Activated CD8-positive, alpha-beta memory T cell treated with anti-CD3 and anti-CD28 coated beads for 36 hours (primary cell): ENCODE measurements at regions not wholly inside any gene's neighbourhood (a gene's known extent, or its start where the extent isn't known, plus 50 kb on each side); places are given as distances from the start of the nearest gene placed in this dataset.

Experiments used
- CTCF ChIA-PET: fragments of 350-600 bp; sonication (Branson Sonifier 250); formaldehyde crosslinking; loops from one replicate; lab custom pipeline; 2021; ENCODE audit warnings: antibody characterized with exemption; lab: Charles Lee
- POLR2A ChIA-PET: fragments of 350-600 bp; sonication (Branson Sonifier 250); formaldehyde crosslinking; loops from one replicate; lab custom pipeline; 2021; ENCODE audit warnings: antibody characterized with exemption; lab: Charles Lee

GRCh38 chr15:81516461-81516860, 142.4 kb upstream of the TMC3 start:
- ChIA-PET CTCF (no interaction called here), POLR2A (no interaction called here)

GRCh38 chr15:81516012-81516411, 142.0 kb upstream of the TMC3 start:
- ChIA-PET CTCF (no interaction called here), POLR2A (no interaction called here)

GRCh38 chr15:81514725-81515124, 140.7 kb upstream of the TMC3 start:
- CTCF ChIA-PET: no interaction called here
- POLR2A ChIA-PET: no interaction called here

- POLR2A ChIA-PET: no interaction called here
- CTCF ChIA-PET: no interaction called here
These were observed 137.1 kb upstream of the TMC3 start for GRCh38 chr15:81511138-81511537.

- POLR2A ChIA-PET: no interaction called here
- CTCF ChIA-PET: no interaction called here
These were observed 133.8 kb upstream of the TMC3 start for GRCh38 chr15:81507831-81508230.

- ChIA-PET POLR2A (no interaction called here), CTCF (no interaction called here)
These were observed 132.9 kb upstream of the TMC3 start for GRCh38 chr15:81506936-81507335.

- ChIA-PET CTCF (interaction anchor here (0.7 kb wide), 1 partner anchor 10 kb away, joined by 4 read pairs; no protein-coding TSS in a partner anchor), POLR2A (no interaction called here)
These were observed 132.1 kb upstream of the TMC3 start for GRCh38 chr15:81506071-81506470.

- CTCF ChIA-PET: no interaction called here
- POLR2A ChIA-PET: no interaction called here
These were observed 130.3 kb upstream of the TMC3 start for GRCh38 chr15:81504170-81504905.

- ChIA-PET POLR2A (no interaction called here), CTCF (no interaction called here)
These were observed 128.4 kb upstream of the TMC3 start for GRCh38 chr15:81502439-81502838.

GRCh38 chr15:81500081-81500480, 126.1 kb upstream of the TMC3 start:
- CTCF ChIA-PET: no interaction called here
- POLR2A ChIA-PET: no interaction called here

GRCh38 chr15:81498294-81498693, 124.3 kb upstream of the TMC3 start:
- CTCF ChIA-PET: no interaction called here

GRCh38 chr15:81497238-81497637, 123.2 kb upstream of the TMC3 start:
- ChIA-PET CTCF (no interaction called here), POLR2A (no interaction called here)

More at GRCh38 chr15:81498294-81498693, 124.3 kb upstream of the TMC3 start:
- POLR2A ChIA-PET: no interaction called here

- POLR2A ChIA-PET: no interaction called here
- CTCF ChIA-PET: interaction anchor here (0.6 kb wide), 1 partner anchor 10 kb away, joined by 4 read pairs; no protein-coding TSS in a partner anchor
These were observed 121.9 kb upstream of the TMC3 start for GRCh38 chr15:81495780-81496467.

- CTCF ChIA-PET: no interaction called here
- POLR2A ChIA-PET: no interaction called here
These were observed 119.1 kb upstream of the TMC3 start for GRCh38 chr15:81492969-81493645.

- POLR2A ChIA-PET: no interaction called here
- CTCF ChIA-PET: no interaction called here
These were observed 118.4 kb upstream of the TMC3 start for GRCh38 chr15:81492331-81492968.

GRCh38 chr15:81491414-81492096, 117.5 kb upstream of the TMC3 start:
- CTCF ChIA-PET: no interaction called here
- POLR2A ChIA-PET: no interaction called here

- CTCF ChIA-PET: no interaction called here
- POLR2A ChIA-PET: no interaction called here
These were observed 111.8 kb upstream of the TMC3 start for GRCh38 chr15:81485806-81486205.

GRCh38 chr15:81484086-81484955, 110.3 kb upstream of the TMC3 start:
- POLR2A ChIA-PET: no interaction called here
- CTCF ChIA-PET: no interaction called here

GRCh38 chr15:81483496-81483895, 109.5 kb upstream of the TMC3 start:
- ChIA-PET CTCF (no interaction called here), POLR2A (no interaction called here)
